ENCODE measurements at regions not wholly inside any gene's neighbourhood (a gene's known extent, or its start where the extent isn't known, plus 50 kb on each side); places are given as distances from the start of the nearest gene placed in this dataset.

GRCh38 chr9:11092974-11093373 is 480.2 kb upstream of the PTPRD start:
- TF ChIP-seq GATA2 (IDR thresholded peaks at IDR 0.05; ENCODE audit: low read depth, low read length) (no peak), GATA3 (IDR thresholded peaks at IDR 0.05; ENCODE audit: low read depth, low read length) (no peak)
